ENCODE measurements at regions not wholly inside any gene's neighbourhood (a gene's known extent, or its start where the extent isn't known, plus 50 kb on each side); places are given as distances from the start of the nearest gene placed in this dataset.

GRCh38 chrX:136961594-136962135 lies 72.1 kb downstream of the GPR101 start:
- TF ChIP-seq ZNF180 (CRISPR knock-in tag; IDR thresholded peaks at IDR 0.05; ENCODE audit: borderline replicate concordance, low read depth) (no peak), ARHGAP35 (CRISPR knock-in tag; IDR thresholded peaks at IDR 0.05; ENCODE audit: borderline replicate concordance) (no peak)
